ENCODE measurements at regions not wholly inside any gene's neighbourhood (a gene's known extent, or its start where the extent isn't known, plus 50 kb on each side); places are given as distances from the start of the nearest gene placed in this dataset.
"Not testable (repeated sequence)": the region's sequence is repeated elsewhere in the genome, so short reads cannot be mapped to it uniquely, and the experiment has no call there.

DNA sequence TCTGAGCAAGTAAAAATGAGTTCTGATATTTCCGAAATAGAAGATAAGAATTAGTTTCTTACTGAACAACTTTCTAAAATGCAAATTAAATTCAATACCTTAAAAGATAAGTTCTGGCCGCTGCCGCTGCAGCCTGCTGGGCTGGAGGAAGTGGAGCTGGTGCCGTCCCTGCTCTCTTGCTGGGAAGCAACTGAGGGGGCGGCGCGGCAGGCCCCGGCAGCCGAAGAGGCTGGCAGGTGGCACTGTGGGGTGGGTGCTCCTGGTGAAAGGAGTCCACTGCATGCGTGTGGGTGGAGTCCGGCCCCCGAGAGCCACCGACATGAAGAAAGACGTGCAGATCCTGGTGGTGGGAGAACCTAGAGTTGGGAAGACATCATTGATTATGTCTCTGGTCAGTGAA is 89.5 kb upstream of the ZNF519 start:
- no peak for TF ChIP-seq ZNF274 (IDR thresholded peaks at IDR 0.05; ENCODE audit: low read depth, low read length)
- H3K4me3 ChIP-seq (ENCODE audit: low read length) = no peak overlapping the region

DNA sequence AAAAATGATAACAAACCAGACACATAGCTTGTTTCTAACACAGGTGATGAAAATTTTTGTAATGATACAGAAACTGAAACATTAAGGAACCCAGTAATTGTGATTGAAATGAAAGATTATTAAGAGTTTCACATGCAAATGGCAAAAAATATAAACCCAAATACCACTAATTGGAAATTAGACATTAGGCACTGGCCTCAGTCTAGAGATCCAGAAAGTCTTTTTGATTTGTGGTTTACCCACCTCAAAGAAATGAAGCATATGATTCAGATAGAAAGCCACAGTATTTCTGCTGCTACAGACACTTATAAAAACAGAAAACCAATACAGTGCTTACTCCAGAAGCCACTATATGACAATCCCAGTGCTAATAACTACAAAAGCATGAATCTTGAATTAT is 83.7 kb upstream of the ZNF519 start:
- H3K4me3 ChIP-seq (ENCODE audit: low read length) = not testable (repeated sequence)

DNA sequence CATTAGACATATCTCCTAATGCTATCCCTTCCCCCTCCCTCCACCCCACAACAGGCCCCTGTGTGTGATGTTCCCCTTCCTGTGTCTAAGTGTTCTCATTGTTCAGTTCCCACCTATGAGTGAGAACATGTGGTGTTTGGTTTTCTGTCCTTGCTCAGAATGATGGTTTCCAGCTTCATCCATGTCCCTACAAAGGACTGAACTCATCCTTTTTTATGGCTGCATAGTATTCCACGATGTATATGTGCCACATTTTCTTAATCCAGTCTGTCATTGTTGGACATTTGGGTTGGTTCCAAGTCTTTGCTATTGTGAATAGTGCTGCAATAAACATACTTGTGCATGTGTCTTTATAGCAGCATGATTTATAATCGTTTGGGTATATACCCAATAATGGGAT is 71.2 kb upstream of the ZNF519 start:
- H3K4me3 ChIP-seq (ENCODE audit: low read length) = not testable (repeated sequence)

DNA sequence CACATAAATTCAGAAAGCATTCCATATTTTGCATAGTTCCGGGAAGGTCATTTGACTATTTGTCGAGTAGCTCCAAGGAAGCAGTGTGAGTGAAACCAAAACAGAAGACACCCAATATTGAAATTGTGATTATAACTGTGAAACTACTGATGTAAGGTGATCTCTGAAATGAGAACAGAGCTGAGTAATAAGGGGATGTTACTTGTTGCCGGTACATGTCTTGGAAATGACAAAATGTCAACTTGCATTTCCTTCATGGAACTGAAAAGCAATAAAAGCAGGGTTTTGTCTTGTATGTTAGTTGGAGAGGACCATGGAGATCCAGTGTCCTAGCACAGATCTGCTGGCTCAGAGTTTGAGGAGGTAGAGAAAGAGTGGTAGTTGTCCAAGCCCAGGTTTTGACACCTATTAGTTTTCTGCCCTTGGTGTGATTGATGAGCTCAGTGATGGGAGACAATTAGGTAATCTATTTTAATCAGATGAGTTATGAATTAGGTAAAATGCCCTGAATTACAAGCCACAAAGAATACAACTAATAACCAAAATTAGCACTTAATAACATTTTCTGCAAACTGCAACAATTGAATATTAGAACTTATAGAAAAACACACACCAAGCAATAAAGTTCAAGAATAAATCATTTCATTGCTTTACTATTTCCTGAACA is 58.7 kb upstream of the ZNF519 start:
- H3K4me3 ChIP-seq (ENCODE audit: low read length) = not testable (repeated sequence)

DNA sequence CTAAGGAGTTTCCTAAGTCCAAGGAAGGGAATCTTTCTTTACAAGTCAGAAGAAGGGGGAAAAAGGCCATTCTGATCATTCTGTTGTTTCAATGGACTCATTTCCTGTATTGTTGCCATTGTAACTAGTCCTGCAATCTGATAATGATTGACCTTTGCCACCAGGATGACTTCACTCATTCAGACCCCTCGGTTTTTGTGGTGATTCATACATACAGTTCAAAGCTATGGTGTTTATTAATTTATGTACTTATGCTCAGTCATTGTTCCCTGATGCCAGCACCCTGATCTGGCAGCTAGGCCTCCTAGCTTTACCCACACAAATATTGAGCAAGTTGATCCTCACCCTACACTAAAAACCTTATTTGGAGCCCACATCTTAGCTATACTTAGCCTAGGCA is 57.6 kb upstream of the ZNF519 start:
- no peak overlapping the region for H3K4me3 ChIP-seq (ENCODE audit: low read length)
- TF ChIP-seq ZNF274 (IDR thresholded peaks at IDR 0.05; ENCODE audit: low read depth, low read length) = no peak

DNA sequence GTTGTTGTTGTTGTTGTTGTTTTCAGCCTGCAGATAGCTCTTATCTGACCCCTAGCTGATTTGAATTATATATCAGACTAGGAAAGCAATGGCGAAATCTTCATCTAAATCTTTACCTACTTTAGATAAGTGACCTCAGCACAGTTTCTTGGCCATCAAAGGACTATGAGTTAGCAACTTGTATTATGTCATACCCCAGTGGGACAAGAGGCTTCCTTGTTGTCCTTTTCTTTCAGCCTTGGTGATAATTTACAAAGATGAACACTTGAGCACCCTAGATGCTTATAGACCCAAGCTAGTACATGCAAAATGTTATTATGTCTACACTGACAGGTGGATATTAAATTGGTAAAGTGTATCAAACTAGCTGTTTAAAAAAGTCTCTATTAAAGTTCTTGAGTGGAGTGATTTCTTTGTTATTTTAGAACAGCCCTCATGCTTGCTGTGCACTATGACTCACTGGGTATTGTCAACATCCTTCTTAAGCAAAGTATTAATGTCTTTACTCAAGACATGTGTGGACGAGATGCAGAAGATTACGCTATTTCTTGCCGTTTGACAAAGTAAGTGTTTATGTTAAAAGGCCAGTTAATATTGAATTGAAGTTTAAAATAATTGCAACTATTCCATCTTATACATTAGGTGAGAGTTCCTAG is 56.6 kb upstream of the ZNF519 start:
- not testable (repeated sequence) for H3K4me3 ChIP-seq (ENCODE audit: low read length)
